ENCODE measurements at regions not wholly inside any gene's neighbourhood (a gene's known extent, or its start where the extent isn't known, plus 50 kb on each side); places are given as distances from the start of the nearest gene placed in this dataset.

DNA sequence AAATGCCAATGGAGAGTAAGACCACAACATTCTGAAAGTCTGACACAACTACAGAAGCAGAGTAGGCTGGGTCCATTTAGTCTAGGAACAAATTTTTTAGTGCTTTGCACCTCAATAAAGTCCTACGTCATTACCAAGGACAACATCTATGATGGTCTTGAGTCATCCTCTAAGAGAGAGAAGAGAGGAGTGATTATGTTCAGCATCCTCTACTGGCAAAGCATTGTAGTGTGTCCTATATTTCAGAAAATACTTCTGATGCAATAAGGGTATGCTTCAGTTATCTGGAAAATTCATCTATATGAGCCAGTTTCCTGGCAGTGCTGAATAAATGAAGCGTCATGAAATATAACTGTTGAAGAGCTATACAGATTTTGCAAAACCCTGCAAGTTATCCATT lies 95.6 kb downstream of the P2RY1 start:
- no peaks in the 10 kb centered on the region for H3K27me3 ChIP-seq
- no peak overlapping the region for H3K4me3 ChIP-seq
- no peak overlapping the region for H3K27ac ChIP-seq
- intact Hi-C loops (cut with DNase I) = no loop called here
- WGBS, 2 donors = 73 to 78% methylated on average over 2 of the region's 2 CpGs
- DNase-seq (no peak), ATAC-seq (no peak)
- no peaks in the 10 kb centered on the region for H3K36me3 ChIP-seq (replicated peaks in 1 of 2; ENCODE audit: insufficient read depth in 1 of 2, low read depth in 2 of 2)
- H3K9me3 ChIP-seq = no peaks in the 10 kb centered on the region
- TF ChIP-seq POLR2A (IDR thresholded peaks at IDR 0.05) = no peak
- TF ChIP-seq, protein P1, sequence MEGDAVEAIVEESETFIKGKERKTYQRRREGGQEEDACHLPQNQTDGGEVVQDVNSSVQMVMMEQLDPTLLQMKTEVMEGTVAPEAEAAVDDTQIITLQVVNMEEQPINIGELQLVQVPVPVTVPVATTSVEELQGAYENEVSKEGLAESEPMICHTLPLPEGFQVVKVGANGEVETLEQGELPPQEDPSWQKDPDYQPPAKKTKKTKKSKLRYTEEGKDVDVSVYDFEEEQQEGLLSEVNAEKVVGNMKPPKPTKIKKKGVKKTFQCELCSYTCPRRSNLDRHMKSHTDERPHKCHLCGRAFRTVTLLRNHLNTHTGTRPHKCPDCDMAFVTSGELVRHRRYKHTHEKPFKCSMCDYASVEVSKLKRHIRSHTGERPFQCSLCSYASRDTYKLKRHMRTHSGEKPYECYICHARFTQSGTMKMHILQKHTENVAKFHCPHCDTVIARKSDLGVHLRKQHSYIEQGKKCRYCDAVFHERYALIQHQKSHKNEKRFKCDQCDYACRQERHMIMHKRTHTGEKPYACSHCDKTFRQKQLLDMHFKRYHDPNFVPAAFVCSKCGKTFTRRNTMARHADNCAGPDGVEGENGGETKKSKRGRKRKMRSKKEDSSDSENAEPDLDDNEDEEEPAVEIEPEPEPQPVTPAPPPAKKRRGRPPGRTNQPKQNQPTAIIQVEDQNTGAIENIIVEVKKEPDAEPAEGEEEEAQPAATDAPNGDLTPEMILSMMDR (IDR thresholded peaks at IDR 0.05) = no peak
- H3K4me1 ChIP-seq = no peaks in the 10 kb centered on the region

DNA sequence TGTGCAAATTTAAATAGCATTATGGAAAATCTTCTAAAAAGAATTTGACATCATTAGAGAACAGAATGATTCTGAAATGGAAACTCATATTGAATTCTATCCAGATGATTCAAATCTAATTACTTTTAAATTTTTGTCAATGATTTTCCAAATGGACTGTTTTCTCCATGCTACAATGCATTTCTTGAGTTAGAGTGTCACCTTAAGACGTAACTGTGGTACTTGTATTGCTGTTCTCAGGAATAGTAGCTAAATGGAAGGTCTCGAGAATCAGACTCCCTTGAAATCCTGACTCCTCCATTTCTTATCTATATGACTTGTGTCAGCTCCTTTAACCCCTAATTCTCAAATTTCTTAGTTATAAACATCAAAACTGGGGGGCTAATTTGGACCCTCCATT lies 102.3 kb downstream of the P2RY1 start:
- intact Hi-C loops (cut with DNase I) = no loop called here
- Histone ChIP-seq H3K36me3 (replicated peaks in 1 of 2; ENCODE audit: insufficient read depth in 1 of 2, low read depth in 2 of 2) (no peaks in the 10 kb centered on the region), H3K27ac (no peak overlapping the region), H3K4me3 (no peak overlapping the region), H3K4me1 (peaks cover 7% of the 10 kb centered on the region), H3K9me3 (no peaks in the 10 kb centered on the region), H3K27me3 (no peaks in the 10 kb centered on the region)
- WGBS, 2 donors = 16 to 42% methylated on average over 2 of the region's 2 CpGs
- DNase-seq (no peak), ATAC-seq (no peak)
- TF ChIP-seq POLR2A (IDR thresholded peaks at IDR 0.05) = no peak
- TF ChIP-seq, protein P1 (IDR thresholded peaks at IDR 0.05) = peak in 4 of 7 experiments; percentile 7 to 20 (median 10)

DNA sequence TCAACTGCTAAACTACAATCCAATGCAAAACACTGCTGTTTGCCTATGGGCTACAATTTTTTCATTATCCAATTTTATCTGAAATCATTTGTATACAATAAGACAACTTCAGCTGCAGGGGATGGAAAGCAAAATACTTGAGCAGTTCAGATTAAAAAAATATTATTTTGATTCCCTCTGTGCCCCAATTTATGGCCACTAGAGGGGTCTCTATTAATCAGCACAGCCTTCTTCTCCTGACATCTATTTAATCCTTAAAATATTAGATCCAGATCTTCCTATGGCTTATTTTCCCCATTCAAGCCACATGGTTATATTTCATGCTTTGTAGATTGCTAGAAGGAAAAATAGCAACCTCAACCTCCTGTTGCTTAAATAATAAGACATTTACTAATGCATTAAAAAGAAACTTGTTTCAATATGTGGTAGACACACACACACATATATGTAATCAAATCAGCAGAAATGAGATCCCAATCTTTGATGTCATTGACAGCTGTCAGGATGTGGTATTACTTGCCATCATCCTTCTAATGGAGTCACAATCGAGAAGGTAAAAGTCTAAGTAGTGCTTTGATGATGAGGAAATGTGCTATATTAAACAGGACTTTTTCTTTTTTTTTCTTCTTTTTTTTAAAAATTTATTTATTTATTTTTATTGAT lies 104.2 kb downstream of the P2RY1 start:
- Histone ChIP-seq H3K36me3 (replicated peaks in 1 of 2; ENCODE audit: insufficient read depth in 1 of 2, low read depth in 2 of 2) (no peaks in the 10 kb centered on the region), H3K27ac (no peak overlapping the region), H3K27me3 (no peaks in the 10 kb centered on the region), H3K4me1 (peaks cover 7% of the 10 kb centered on the region), H3K9me3 (no peaks in the 10 kb centered on the region), H3K4me3 (no peak overlapping the region)
- intact Hi-C loops (cut with DNase I) = no loop called here
- TF ChIP-seq POLR2A (IDR thresholded peaks at IDR 0.05) = no peak
- TF ChIP-seq, protein P1 (IDR thresholded peaks at IDR 0.05) = no peak
- WGBS, 2 donors = 66 to 83% methylated on average over 1 of the region's 1 CpG
- no peak for DNase-seq
- ATAC-seq = no peak

DNA sequence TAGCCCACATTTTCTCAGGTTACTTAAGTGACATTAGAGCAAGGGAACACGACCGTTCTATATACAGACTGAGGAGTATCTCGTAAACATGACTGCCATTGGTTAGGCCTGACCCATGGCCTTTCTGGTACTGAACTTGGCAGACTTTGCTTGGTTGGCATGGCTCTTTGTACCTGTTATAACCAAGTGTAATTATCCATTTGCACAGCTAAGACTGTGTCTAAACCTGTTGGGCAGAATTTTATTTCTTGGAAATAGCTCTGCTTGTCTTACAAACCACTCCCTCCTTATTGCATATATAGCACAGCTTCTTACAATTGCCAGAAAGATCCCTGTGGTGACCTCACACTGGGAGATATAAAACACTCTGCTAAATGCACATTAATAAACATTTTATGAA lies 106.9 kb downstream of the P2RY1 start:
- 73 to 76% methylated on average over 3 of the region's 3 CpGs for WGBS, 2 donors

More for the DNA sequence above, 106.9 kb downstream of the P2RY1 start:
- H3K27me3 ChIP-seq = no peaks in the 10 kb centered on the region
- DNase-seq = no peak
- no peak overlapping the region for H3K4me3 ChIP-seq
- TF ChIP-seq POLR2A (IDR thresholded peaks at IDR 0.05) = no peak
- TF ChIP-seq, protein P1 (IDR thresholded peaks at IDR 0.05) = no peak
- intact Hi-C loops (cut with DNase I) = no loop called here
- H3K4me1 ChIP-seq = peaks cover 7% of the 10 kb centered on the region
- H3K36me3 ChIP-seq (replicated peaks in 1 of 2; ENCODE audit: insufficient read depth in 1 of 2, low read depth in 2 of 2) = no peaks in the 10 kb centered on the region
- H3K9me3 ChIP-seq = no peaks in the 10 kb centered on the region
- no peak for ATAC-seq
- H3K27ac ChIP-seq = no peak overlapping the region
